ENCODE measurements at regions not wholly inside any gene's neighbourhood (a gene's known extent, or its start where the extent isn't known, plus 50 kb on each side); places are given as distances from the start of the nearest gene placed in this dataset.

DNA sequence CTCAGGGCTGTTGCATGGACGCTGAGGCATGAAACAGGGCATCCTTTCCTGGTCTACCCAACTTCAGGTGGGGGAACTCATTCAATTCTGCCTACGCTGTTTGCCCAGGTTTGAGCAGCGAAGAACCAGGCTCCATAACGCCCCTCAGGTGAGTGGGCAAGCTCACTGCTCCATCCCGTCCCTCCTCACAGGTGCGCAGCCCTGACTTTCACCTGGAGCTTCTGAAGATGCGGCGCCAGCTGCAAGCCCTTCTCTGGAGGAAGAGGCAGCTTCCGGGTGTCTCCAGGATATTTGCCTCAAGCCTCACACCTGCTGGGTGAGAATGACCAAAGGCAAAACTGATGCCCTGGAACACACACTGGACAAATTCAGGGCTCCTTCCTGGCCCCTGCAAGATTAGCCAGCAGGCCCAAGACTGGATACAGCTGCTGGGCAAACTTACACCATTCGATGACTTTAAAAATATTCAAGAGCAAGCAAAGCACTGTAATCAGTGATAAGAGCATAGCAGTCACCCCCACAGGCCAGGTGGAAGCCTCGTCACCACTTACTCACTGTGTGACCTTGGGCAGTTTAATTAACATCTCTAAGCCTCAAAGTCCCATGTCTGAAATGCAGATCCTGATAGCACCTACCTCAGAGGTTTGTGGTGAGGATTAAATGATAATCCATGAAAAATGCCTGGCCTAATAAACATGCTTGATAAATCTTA is 97.7 kb downstream of the GYPC start (continued):
- TF ChIP-seq, protein P1, sequence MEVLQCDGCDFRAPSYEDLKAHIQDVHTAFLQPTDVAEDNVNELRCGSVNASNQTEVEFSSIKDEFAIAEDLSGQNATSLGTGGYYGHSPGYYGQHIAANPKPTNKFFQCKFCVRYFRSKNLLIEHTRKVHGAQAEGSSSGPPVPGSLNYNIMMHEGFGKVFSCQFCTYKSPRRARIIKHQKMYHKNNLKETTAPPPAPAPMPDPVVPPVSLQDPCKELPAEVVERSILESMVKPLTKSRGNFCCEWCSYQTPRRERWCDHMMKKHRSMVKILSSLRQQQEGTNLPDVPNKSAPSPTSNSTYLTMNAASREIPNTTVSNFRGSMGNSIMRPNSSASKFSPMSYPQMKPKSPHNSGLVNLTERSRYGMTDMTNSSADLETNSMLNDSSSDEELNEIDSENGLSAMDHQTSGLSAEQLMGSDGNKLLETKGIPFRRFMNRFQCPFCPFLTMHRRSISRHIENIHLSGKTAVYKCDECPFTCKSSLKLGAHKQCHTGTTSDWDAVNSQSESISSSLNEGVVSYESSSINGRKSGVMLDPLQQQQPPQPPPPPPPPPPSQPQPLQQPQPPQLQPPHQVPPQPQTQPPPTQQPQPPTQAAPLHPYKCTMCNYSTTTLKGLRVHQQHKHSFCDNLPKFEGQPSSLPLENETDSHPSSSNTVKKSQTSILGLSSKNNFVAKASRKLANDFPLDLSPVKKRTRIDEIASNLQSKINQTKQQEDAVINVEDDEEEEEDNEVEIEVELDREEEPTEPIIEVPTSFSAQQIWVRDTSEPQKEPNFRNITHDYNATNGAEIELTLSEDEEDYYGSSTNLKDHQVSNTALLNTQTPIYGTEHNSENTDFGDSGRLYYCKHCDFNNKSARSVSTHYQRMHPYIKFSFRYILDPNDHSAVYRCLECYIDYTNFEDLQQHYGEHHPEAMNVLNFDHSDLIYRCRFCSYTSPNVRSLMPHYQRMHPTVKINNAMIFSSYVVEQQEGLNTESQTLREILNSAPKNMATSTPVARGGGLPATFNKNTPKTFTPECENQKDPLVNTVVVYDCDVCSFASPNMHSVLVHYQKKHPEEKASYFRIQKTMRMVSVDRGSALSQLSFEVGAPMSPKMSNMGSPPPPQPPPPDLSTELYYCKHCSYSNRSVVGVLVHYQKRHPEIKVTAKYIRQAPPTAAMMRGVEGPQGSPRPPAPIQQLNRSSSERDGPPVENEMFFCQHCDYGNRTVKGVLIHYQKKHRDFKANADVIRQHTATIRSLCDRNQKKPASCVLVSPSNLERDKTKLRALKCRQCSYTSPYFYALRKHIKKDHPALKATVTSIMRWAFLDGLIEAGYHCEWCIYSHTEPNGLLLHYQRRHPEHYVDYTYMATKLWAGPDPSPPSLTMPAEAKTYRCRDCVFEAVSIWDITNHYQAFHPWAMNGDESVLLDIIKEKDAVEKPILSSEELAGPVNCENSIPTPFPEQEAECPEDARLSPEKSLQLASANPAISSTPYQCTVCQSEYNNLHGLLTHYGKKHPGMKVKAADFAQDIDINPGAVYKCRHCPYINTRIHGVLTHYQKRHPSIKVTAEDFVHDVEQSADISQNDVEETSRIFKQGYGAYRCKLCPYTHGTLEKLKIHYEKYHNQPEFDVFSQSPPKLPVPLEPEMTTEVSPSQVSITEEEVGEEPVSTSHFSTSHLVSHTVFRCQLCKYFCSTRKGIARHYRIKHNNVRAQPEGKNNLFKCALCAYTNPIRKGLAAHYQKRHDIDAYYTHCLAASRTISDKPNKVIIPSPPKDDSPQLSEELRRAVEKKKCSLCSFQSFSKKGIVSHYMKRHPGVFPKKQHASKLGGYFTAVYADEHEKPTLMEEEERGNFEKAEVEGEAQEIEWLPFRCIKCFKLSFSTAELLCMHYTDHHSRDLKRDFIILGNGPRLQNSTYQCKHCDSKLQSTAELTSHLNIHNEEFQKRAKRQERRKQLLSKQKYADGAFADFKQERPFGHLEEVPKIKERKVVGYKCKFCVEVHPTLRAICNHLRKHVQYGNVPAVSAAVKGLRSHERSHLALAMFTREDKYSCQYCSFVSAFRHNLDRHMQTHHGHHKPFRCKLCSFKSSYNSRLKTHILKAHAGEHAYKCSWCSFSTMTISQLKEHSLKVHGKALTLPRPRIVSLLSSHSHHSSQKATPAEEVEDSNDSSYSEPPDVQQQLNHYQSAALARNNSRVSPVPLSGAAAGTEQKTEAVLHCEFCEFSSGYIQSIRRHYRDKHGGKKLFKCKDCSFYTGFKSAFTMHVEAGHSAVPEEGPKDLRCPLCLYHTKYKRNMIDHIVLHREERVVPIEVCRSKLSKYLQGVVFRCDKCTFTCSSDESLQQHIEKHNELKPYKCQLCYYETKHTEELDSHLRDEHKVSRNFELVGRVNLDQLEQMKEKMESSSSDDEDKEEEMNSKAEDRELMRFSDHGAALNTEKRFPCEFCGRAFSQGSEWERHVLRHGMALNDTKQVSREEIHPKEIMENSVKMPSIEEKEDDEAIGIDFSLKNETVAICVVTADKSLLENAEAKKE (CRISPR knock-in tag; IDR thresholded peaks at IDR 0.05): no peak
- TF ChIP-seq, protein P2, sequence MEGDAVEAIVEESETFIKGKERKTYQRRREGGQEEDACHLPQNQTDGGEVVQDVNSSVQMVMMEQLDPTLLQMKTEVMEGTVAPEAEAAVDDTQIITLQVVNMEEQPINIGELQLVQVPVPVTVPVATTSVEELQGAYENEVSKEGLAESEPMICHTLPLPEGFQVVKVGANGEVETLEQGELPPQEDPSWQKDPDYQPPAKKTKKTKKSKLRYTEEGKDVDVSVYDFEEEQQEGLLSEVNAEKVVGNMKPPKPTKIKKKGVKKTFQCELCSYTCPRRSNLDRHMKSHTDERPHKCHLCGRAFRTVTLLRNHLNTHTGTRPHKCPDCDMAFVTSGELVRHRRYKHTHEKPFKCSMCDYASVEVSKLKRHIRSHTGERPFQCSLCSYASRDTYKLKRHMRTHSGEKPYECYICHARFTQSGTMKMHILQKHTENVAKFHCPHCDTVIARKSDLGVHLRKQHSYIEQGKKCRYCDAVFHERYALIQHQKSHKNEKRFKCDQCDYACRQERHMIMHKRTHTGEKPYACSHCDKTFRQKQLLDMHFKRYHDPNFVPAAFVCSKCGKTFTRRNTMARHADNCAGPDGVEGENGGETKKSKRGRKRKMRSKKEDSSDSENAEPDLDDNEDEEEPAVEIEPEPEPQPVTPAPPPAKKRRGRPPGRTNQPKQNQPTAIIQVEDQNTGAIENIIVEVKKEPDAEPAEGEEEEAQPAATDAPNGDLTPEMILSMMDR (conservative IDR thresholded peaks at IDR 0.05; ENCODE audit: low read depth in 2 of 2): no peak
- TF ChIP-seq ZNF331 (CRISPR knock-in tag; IDR thresholded peaks at IDR 0.05; ENCODE audit: low read depth) (no peak), JUNB (IDR thresholded peaks at IDR 0.05; ENCODE audit: unreplicated experiment) (no peak)

DNA sequence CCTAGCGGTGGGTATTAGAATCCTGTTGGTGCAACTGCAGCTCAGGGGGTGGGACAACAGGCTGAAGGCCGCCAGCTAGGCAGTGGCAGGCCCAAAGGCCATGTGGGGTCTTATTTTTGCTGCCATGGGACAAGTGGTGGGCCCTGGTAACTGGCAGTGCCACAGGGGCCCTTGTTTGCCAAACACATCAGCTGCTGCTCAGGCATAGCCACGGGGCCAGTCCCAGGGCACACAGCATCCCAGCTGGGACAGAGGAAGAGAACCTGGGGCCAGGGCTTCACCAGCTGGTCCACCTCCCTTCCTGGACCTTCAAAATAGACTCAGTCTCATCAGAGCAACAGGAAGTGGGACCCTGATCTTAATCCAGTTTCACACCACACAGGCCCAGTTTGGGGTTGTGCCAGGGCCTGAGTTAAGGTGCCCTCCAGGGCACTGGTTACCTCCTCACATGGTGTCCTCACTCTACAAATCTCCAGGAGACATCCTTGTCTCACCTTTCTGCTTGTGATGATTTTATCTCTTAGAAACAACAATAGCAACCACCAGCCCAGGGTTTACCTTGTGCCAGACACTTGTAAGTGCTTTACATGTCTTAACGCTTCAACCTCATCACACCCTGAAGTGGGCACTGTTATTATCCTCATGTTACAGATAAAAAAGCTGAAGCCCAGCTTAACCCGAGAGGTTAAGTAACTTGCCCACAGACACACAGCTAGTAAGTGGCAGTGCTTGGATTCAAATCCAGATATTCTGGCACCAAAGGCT is 98.5 kb downstream of the GYPC start:
- H3K4me2 ChIP-seq: no peak overlapping the region
- no peak overlapping the region for H2AFZ ChIP-seq
- Mint-ChIP-seq H3K4me3 (no peak overlapping the region), H3K27ac (no peak overlapping the region), H3K36me3 (ENCODE audit: low read depth) (peaks cover 9% of the 10 kb centered on the region), H3K9me3 (peaks cover 9% of the 10 kb centered on the region), H3K4me1 (peaks cover 16% of the 10 kb centered on the region), H3K27me3 (ENCODE audit: insufficient read depth, low read depth, poor library complexity) (peaks cover 3% of the 10 kb centered on the region)
- H3K79me2 ChIP-seq (replicated peaks; ENCODE audit: insufficient read depth): no peaks in the 10 kb centered on the region
- no peak overlapping the region for H3K4me3 ChIP-seq
- TF ChIP-seq, protein P3, sequence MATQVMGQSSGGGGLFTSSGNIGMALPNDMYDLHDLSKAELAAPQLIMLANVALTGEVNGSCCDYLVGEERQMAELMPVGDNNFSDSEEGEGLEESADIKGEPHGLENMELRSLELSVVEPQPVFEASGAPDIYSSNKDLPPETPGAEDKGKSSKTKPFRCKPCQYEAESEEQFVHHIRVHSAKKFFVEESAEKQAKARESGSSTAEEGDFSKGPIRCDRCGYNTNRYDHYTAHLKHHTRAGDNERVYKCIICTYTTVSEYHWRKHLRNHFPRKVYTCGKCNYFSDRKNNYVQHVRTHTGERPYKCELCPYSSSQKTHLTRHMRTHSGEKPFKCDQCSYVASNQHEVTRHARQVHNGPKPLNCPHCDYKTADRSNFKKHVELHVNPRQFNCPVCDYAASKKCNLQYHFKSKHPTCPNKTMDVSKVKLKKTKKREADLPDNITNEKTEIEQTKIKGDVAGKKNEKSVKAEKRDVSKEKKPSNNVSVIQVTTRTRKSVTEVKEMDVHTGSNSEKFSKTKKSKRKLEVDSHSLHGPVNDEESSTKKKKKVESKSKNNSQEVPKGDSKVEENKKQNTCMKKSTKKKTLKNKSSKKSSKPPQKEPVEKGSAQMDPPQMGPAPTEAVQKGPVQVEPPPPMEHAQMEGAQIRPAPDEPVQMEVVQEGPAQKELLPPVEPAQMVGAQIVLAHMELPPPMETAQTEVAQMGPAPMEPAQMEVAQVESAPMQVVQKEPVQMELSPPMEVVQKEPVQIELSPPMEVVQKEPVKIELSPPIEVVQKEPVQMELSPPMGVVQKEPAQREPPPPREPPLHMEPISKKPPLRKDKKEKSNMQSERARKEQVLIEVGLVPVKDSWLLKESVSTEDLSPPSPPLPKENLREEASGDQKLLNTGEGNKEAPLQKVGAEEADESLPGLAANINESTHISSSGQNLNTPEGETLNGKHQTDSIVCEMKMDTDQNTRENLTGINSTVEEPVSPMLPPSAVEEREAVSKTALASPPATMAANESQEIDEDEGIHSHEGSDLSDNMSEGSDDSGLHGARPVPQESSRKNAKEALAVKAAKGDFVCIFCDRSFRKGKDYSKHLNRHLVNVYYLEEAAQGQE (IDR thresholded peaks at IDR 0.05; ENCODE audit: unreplicated experiment): no peak
- TF ChIP-seq EZH2 (IDR thresholded peaks at IDR 0.05; ENCODE audit: low read depth, unreplicated experiment): no peak
- TF ChIP-seq ZNF331 (CRISPR knock-in tag; IDR thresholded peaks at IDR 0.05; ENCODE audit: low read depth): no peak
- TF ChIP-seq JUNB (IDR thresholded peaks at IDR 0.05; ENCODE audit: unreplicated experiment): no peak
- TF ChIP-seq POLR2AphosphoS5 (IDR thresholded peaks at IDR 0.05; ENCODE audit: low read depth): no peak
- no peak for TF ChIP-seq ZNF114 (CRISPR knock-in tag; IDR thresholded peaks at IDR 0.05)
- no peak for TF ChIP-seq CREB1 (CRISPR knock-in tag; IDR thresholded peaks at IDR 0.05; ENCODE audit: low read depth)
- TF ChIP-seq, protein P4, sequence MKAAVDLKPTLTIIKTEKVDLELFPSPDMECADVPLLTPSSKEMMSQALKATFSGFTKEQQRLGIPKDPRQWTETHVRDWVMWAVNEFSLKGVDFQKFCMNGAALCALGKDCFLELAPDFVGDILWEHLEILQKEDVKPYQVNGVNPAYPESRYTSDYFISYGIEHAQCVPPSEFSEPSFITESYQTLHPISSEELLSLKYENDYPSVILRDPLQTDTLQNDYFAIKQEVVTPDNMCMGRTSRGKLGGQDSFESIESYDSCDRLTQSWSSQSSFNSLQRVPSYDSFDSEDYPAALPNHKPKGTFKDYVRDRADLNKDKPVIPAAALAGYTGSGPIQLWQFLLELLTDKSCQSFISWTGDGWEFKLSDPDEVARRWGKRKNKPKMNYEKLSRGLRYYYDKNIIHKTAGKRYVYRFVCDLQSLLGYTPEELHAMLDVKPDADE (IDR thresholded peaks at IDR 0.05): no peak
- DNase-seq (ENCODE audit: low spot score): no peak
- H3K4me1 ChIP-seq (ENCODE audit: insufficient read depth): peaks cover 11% of the 10 kb centered on the region; the same call in 1 of the 2 replicates
- H3K36me3 ChIP-seq (ENCODE audit: insufficient read depth): no peaks in the 10 kb centered on the region; the same call in 1 of the 2 replicates
- no peaks in the 10 kb centered on the region for H4K20me1 ChIP-seq (replicated peaks; ENCODE audit: insufficient read depth)
- H3K27me3 ChIP-seq (ENCODE audit: insufficient read depth): no peaks in the 10 kb centered on the region
- H3K9me2 ChIP-seq (ENCODE audit: insufficient read depth): no peaks in the 10 kb centered on the region
- H3F3A ChIP-seq (replicated peaks; ENCODE audit: low read depth): no peaks in the 10 kb centered on the region
- no peak overlapping the region for H3K27ac ChIP-seq (ENCODE audit: low read depth)
- no peak for ATAC-seq
